Panc1 (cell line): ENCODE measurements at regions not wholly inside any gene's neighbourhood (a gene's known extent, or its start where the extent isn't known, plus 50 kb on each side); places are given as distances from the start of the nearest gene placed in this dataset.

ENCODE experiments used
- ATAC-seq: fragments of 200-7000 bp; cut with Tn5 transposase; 2 replicates; pipeline ENCODE4 v1.9.1; 2020; ENCODE audit warnings: mild to moderate bottlenecking, moderate library complexity
- BruUV-seq: library from RNA; stranded (reverse); fragments of 400-500 nt; replicated peaks from 2 replicates; lab custom pipeline; 2021; lab: Mats Ljungman, UMichigan
- CTCF ChIA-PET: fragments of 300-600 bp; sonication (Branson Sonifier 250); formaldehyde crosslinking; loops from one replicate; lab custom pipeline; 2022; ENCODE audit warnings: antibody characterized with exemption; lab: Charles Lee
- POLR2A ChIA-PET: fragments of 300-600 bp; sonication (Branson Sonifier 250); formaldehyde crosslinking; loops from one replicate; lab custom pipeline; 2022; ENCODE audit warnings: antibody characterized with exemption; lab: Charles Lee
- DNase-seq: peaks from one replicate; pipeline ENCODE4 v3.0.0-alpha.2; 2010; ENCODE audit warnings: low read depth, low spot score
- H3K27ac ChIP-seq: 2 replicates; pipeline ENCODE4 v1.5.1; 2011; ENCODE audit warnings: mild to moderate bottlenecking, low read length, inconsistent platforms
- H3K27me3 ChIP-seq: fragments of 200-500 bp; sonication (Bioruptor generic); 2 replicates; pipeline ENCODE4 v1.6.0; 2014; ENCODE audit warnings: low read length, inconsistent platforms; ENCODE audit not compliant: control insufficient read depth, insufficient read depth
- H3K36me3 ChIP-seq: fragments of 200-500 bp; sonication (Bioruptor generic); 2 replicates; pipeline ENCODE4 v1.5.1; 2014; ENCODE audit warnings: inconsistent platforms, mild to moderate bottlenecking, low read length, moderate library complexity; ENCODE audit not compliant: control insufficient read depth, insufficient read depth
- H3K4me1 ChIP-seq: 2 replicates; pipeline ENCODE4 v1.5.1; 2011; ENCODE audit warnings: inconsistent platforms, mild to moderate bottlenecking, low read length, moderate library complexity; ENCODE audit not compliant: control insufficient read depth, insufficient read depth
- H3K4me3 ChIP-seq, 2 experiments: 2 replicates each; pipeline ENCODE4 v1.5.1; 2011 to 2012; ENCODE audit warnings: low read depth in 2 of 2, low read length in 2 of 2, mild to moderate bottlenecking in 2 of 2, inconsistent platforms in 1 of 2, moderate library complexity in 1 of 2
- H3K9me3 ChIP-seq: fragments of 200-500 bp; sonication (Bioruptor generic); 2 replicates; pipeline ENCODE4 v1.5.1; 2014; ENCODE audit warnings: low read depth, mild to moderate bottlenecking, inconsistent platforms, low read length, moderate library complexity; ENCODE audit not compliant: control insufficient read depth, insufficient read depth
- CTCF ChIP-seq: fragments of 450-650 bp; IDR thresholded peaks from 2 replicates; pipeline ENCODE4 v1.5.1; 2017; ENCODE audit warnings: mild to moderate bottlenecking
- POLR2AphosphoS5 ChIP-seq: IDR thresholded peaks from 2 replicates; pipeline ENCODE4 v1.6.1; 2012; ENCODE audit warnings: mild to moderate bottlenecking, low read depth, low read length, moderate library complexity
- REST ChIP-seq, 2 experiments: IDR thresholded peaks; 2 replicates each; pipeline ENCODE4 v1.6.1; 2011 to 2012; ENCODE audit warnings: low read depth in 2 of 2, control low read depth in 1 of 2, low read length in 1 of 2, mild to moderate bottlenecking in 1 of 2, moderate library complexity in 1 of 2; ENCODE audit not compliant: insufficient read depth in 1 of 2
- SIN3A ChIP-seq: IDR thresholded peaks from 2 replicates; pipeline ENCODE4 v1.6.1; 2012; ENCODE audit warnings: low read depth, mild to moderate bottlenecking, low read length, moderate library complexity, borderline replicate concordance; ENCODE audit not compliant: insufficient read depth
- TCF7L2 ChIP-seq: IDR thresholded peaks from 2 replicates; pipeline ENCODE4 v1.6.1; 2011; ENCODE audit warnings: mild to moderate bottlenecking, low read depth, low read length, inconsistent platforms
- in situ Hi-C: cut with HindIII; loops from 2 replicates; pipeline ENCODE4 v1.10.0; 2016; ENCODE audit warnings: low sequenced_read_pairs, low pct_unique_long_range_greater_than_20kb
- intact Hi-C: fragments of 100-400 bp; cut with micrococcal nuclease; formaldehyde crosslinking; loops from one replicate; pipeline ENCODE4 v1.10.0; 2022; ENCODE audit not compliant: unreplicated experiment

GRCh38 chr10:36129051-36129450 is 487.0 kb upstream of the FZD8 start:
- Histone ChIP-seq H3K4me1 (no peaks in the 10 kb centered on the region), H3K9me3 (no peaks in the 10 kb centered on the region), H3K27me3 (no peaks in the 10 kb centered on the region; the same call in 1 of the 2 replicates), H3K36me3 (no peaks in the 10 kb centered on the region), H3K27ac (no peak overlapping the region), H3K4me3 (no peak overlapping the region)
- in situ Hi-C loops, result no loop called here
- CTCF ChIA-PET, result no interaction called here
- POLR2A ChIA-PET, result no interaction called here
- BruUV-seq, result no TSS peak
- TF ChIP-seq SIN3A, result no peak
- TF ChIP-seq REST (IDR thresholded peaks at IDR 0.05; ENCODE audit: insufficient read depth in 1 of 2, low read depth in 2 of 2, low read length in 1 of 2), result no peak
- no peak for TF ChIP-seq POLR2AphosphoS5
- no peak for TF ChIP-seq CTCF
- no peak for TF ChIP-seq TCF7L2
- ATAC-seq (no peak), DNase-seq (no peak)
- intact Hi-C loops, result no loop called here

GRCh38 chr10:36126076-36126475 is 484.0 kb upstream of the FZD8 start:
- H3K27ac ChIP-seq, result no peak overlapping the region

More at GRCh38 chr10:36126076-36126475, 484.0 kb upstream of the FZD8 start:
- Histone ChIP-seq H3K9me3 (no peaks in the 10 kb centered on the region), H3K27me3 (no peaks in the 10 kb centered on the region), H3K36me3 (no peaks in the 10 kb centered on the region), H3K4me1 (no peaks in the 10 kb centered on the region), H3K4me3 (no peak overlapping the region)
- POLR2A ChIA-PET, result no interaction called here
- no TSS peak for BruUV-seq
- no peak for DNase-seq
- CTCF ChIA-PET, result no interaction called here
- no peak for TF ChIP-seq REST (IDR thresholded peaks at IDR 0.05; ENCODE audit: insufficient read depth in 1 of 2, low read depth in 2 of 2, low read length in 1 of 2)
- no peak for TF ChIP-seq TCF7L2
- no peak for TF ChIP-seq SIN3A
- TF ChIP-seq CTCF, result no peak
- TF ChIP-seq POLR2AphosphoS5, result no peak
- intact Hi-C loops (no loop called here), in situ Hi-C loops (no loop called here)
- ATAC-seq, result no peak
